ENCODE measurements at regions not wholly inside any gene's neighbourhood (a gene's known extent, or its start where the extent isn't known, plus 50 kb on each side); places are given as distances from the start of the nearest gene placed in this dataset.

GRCh38 chr10:21308018-21308417, 217.5 kb downstream of the SKIDA1 start:
- no peak for DNase-seq (ENCODE audit: low read depth)
- H3K4me3 ChIP-seq (ENCODE audit: low read length), result no peak overlapping the region
- no peak for TF ChIP-seq CTCF (conservative IDR thresholded peaks at IDR 0.05; ENCODE audit: low read depth, low read length)

- no peak overlapping the region for H3K4me3 ChIP-seq (ENCODE audit: low read length)
- TF ChIP-seq CTCF (conservative IDR thresholded peaks at IDR 0.05; ENCODE audit: low read depth, low read length), result no peak
- DNase-seq (ENCODE audit: low read depth), result no peak
Observed at GRCh38 chr10:21304608-21305007, 220.9 kb downstream of the SKIDA1 start.

GRCh38 chr10:21304198-21304597, 221.3 kb downstream of the SKIDA1 start:
- DNase-seq (ENCODE audit: low read depth), result no peak
- H3K4me3 ChIP-seq (ENCODE audit: low read length), result no peak overlapping the region
- TF ChIP-seq CTCF (conservative IDR thresholded peaks at IDR 0.05; ENCODE audit: low read depth, low read length), result no peak

GRCh38 chr10:21300551-21300950, 224.9 kb downstream of the SKIDA1 start:
- H3K4me3 ChIP-seq (ENCODE audit: low read length), result no peak overlapping the region
- no peak for DNase-seq (ENCODE audit: low read depth)
- no peak for TF ChIP-seq CTCF (conservative IDR thresholded peaks at IDR 0.05; ENCODE audit: low read depth, low read length)

GRCh38 chr10:21299330-21299729, 226.2 kb downstream of the SKIDA1 start:
- no peak overlapping the region for H3K4me3 ChIP-seq (ENCODE audit: low read length)
- no peak for DNase-seq (ENCODE audit: low read depth)
- no peak for TF ChIP-seq CTCF (conservative IDR thresholded peaks at IDR 0.05; ENCODE audit: low read depth, low read length)

- DNase-seq (ENCODE audit: low read depth), result no peak
- TF ChIP-seq CTCF (conservative IDR thresholded peaks at IDR 0.05; ENCODE audit: low read depth, low read length), result no peak
- H3K4me3 ChIP-seq (ENCODE audit: low read length), result no peak overlapping the region
Observed at GRCh38 chr10:21298701-21299100, 226.8 kb downstream of the SKIDA1 start.

- no peak for TF ChIP-seq CTCF (conservative IDR thresholded peaks at IDR 0.05; ENCODE audit: low read depth, low read length)
- H3K4me3 ChIP-seq (ENCODE audit: low read length), result no peak overlapping the region
- DNase-seq (ENCODE audit: low read depth), result no peak
Observed at GRCh38 chr10:21297603-21298383, 227.7 kb downstream of the SKIDA1 start.

All from retinal pigment epithelial cell (primary cell).